ENCODE measurements at regions not wholly inside any gene's neighbourhood (a gene's known extent, or its start where the extent isn't known, plus 50 kb on each side); places are given as distances from the start of the nearest gene placed in this dataset.

DNA sequence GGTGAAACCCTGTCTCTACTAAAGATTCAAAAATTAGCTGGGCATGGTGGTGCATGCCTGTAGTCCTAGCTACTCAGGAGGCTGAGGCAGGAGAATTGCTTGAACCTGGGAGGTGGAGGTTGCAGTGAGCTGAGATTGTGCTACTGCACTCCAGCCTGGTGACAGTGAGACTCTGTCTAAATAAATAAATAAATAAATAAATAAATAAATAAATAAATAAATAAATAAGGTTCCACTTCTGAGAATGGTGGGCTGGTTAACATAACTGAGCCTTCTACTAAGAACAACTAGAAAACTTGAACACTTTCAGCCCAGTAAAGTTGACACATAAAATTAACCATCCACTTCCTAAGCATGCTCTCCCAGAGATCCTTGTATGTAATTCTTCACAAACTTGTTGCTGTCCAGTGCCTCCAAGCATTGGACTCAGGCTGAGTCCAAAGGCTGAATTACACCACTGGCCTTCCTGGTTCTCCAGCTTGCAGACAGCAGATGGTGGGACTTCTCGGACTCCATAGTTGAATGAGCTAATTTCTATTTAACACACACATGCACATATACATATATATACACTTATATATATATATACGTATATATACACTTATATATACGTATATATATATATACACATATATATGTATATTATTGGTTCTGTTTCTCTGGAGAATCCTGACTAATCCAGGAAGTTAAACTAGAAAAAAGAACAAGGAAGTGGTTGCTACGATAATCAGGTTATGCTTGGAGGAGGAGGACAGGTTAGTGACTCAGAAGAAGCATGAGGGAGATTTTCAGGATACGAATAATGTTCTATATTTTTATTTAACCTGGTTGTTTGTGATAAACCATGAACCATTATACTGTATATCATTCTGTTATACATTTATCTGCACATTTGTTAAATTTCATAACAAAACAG is 348.8 kb downstream of the METTL4 start:
- Histone ChIP-seq H3K9me3 (ENCODE audit: control insufficient read depth in 1 of 2, insufficient read depth in 1 of 2, low read length in 2 of 2) (no peaks in the 10 kb centered on the region), H3K4me3 (ENCODE audit: low read length) (no peak overlapping the region), H3K27ac (ENCODE audit: low read depth in 1 of 2, low read length in 2 of 2) (no peak overlapping the region), H3K4me1 (ENCODE audit: insufficient read depth, low read length) (no peaks in the 10 kb centered on the region), H3K27me3 (ENCODE audit: control insufficient read depth in 1 of 2, insufficient read depth in 2 of 2, low read length in 2 of 2) (peaks cover 0 to 3% of the 10 kb centered on the region in 2 experiments), H3K36me3 (ENCODE audit: insufficient read depth, low read length) (no peaks in the 10 kb centered on the region)
- Mint-ChIP-seq H3K9me3 (no peaks in the 10 kb centered on the region), H3K4me1 (ENCODE audit: low read depth) (no peaks in the 10 kb centered on the region), H3K36me3 (ENCODE audit: low read depth) (no peaks in the 10 kb centered on the region), H3K27ac (no peak overlapping the region), H3K27me3 (peaks cover 24% of the 10 kb centered on the region), H3K4me3 (no peak overlapping the region)
- TF ChIP-seq, protein P1, sequence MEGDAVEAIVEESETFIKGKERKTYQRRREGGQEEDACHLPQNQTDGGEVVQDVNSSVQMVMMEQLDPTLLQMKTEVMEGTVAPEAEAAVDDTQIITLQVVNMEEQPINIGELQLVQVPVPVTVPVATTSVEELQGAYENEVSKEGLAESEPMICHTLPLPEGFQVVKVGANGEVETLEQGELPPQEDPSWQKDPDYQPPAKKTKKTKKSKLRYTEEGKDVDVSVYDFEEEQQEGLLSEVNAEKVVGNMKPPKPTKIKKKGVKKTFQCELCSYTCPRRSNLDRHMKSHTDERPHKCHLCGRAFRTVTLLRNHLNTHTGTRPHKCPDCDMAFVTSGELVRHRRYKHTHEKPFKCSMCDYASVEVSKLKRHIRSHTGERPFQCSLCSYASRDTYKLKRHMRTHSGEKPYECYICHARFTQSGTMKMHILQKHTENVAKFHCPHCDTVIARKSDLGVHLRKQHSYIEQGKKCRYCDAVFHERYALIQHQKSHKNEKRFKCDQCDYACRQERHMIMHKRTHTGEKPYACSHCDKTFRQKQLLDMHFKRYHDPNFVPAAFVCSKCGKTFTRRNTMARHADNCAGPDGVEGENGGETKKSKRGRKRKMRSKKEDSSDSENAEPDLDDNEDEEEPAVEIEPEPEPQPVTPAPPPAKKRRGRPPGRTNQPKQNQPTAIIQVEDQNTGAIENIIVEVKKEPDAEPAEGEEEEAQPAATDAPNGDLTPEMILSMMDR (IDR thresholded peaks at IDR 0.05) = no peak
- ChIA-PET CTCF (no interaction called here), POLR2A (no interaction called here)
- DNase-seq (no peak), ATAC-seq (ENCODE audit: poor library complexity) (no peak)
- intact Hi-C loops (cut with DNase I, micrococcal nuclease) = no loop called here

DNA sequence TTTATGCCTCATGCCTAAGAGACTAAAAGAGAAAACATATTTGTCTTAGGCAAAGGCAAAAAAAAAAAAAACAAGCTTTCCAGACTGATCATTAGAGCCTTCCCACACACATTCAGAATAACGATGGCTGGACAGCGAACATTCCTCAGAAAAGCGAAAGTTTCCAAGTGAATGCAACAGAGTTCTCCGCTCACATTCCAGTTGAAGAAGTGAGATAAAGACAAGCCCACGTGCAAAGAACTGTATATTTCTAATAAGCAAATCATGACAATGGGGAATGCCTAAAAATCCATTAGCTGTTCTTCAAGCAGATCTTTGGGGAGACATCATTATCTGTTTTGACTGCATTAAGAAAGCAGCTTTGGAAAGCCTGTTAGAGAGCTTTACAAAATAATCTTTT is 347.9 kb downstream of the METTL4 start:
- H3K4me1 Mint-ChIP-seq (ENCODE audit: low read depth) = no peaks in the 10 kb centered on the region
- H3K27me3 ChIP-seq (ENCODE audit: control insufficient read depth in 1 of 2, insufficient read depth in 2 of 2, low read length in 2 of 2) = peaks cover 0 to 5% of the 10 kb centered on the region in 2 experiments

DNA sequence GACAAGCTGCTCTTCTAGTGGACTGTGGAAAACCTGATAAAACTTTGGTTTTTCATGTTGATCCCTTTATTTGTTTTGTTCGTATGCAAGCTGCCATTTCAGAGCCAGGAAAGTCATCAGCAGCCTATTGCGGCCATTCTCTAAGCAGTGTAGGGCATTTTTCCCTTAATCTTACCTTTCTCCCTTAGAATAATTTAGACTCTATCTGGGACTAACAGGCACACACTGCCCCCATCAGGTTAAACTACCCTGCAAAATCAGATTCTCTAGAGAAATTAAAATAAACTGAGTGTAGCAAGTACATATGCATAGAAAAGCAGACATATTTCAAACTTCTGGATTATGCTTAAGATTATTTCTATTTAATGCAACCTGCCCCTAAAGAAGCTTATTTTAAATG is 347.5 kb downstream of the METTL4 start:
- Mint-ChIP-seq H3K27ac (no peak overlapping the region), H3K4me1 (ENCODE audit: low read depth) (no peaks in the 10 kb centered on the region), H3K27me3 (peaks cover 20% of the 10 kb centered on the region), H3K36me3 (ENCODE audit: low read depth) (no peaks in the 10 kb centered on the region), H3K9me3 (no peaks in the 10 kb centered on the region), H3K4me3 (no peak overlapping the region)
- Histone ChIP-seq H3K4me3 (ENCODE audit: low read length) (no peak overlapping the region), H3K9me3 (ENCODE audit: control insufficient read depth in 1 of 2, insufficient read depth in 1 of 2, low read length in 2 of 2) (no peaks in the 10 kb centered on the region), H3K4me1 (ENCODE audit: insufficient read depth, low read length) (no peaks in the 10 kb centered on the region), H3K27ac (ENCODE audit: low read depth in 1 of 2, low read length in 2 of 2) (no peak overlapping the region), H3K36me3 (ENCODE audit: insufficient read depth, low read length) (no peaks in the 10 kb centered on the region), H3K27me3 (ENCODE audit: control insufficient read depth in 1 of 2, insufficient read depth in 2 of 2, low read length in 2 of 2) (peaks cover 0 to 5% of the 10 kb centered on the region in 2 experiments)
- ATAC-seq (ENCODE audit: poor library complexity) (no peak), DNase-seq (no peak)
- POLR2A ChIA-PET = no interaction called here
- TF ChIP-seq, protein P1 (IDR thresholded peaks at IDR 0.05) = no peak
- intact Hi-C loops (cut with DNase I, micrococcal nuclease) = no loop called here
- CTCF ChIA-PET = interaction anchor here (1.0 kb wide), 1 partner anchor 36 kb away, joined by 3 read pairs; no protein-coding TSS in a partner anchor

More for the DNA sequence above, 347.9 kb downstream of the METTL4 start:
- ChIA-PET POLR2A (no interaction called here), CTCF (interaction anchor here (1.0 kb wide), 1 partner anchor 36 kb away, joined by 3 read pairs; no protein-coding TSS in a partner anchor)
- H3K4me1 ChIP-seq (ENCODE audit: insufficient read depth, low read length) = no peaks in the 10 kb centered on the region
- TF ChIP-seq, protein P1 (IDR thresholded peaks at IDR 0.05) = no peak
- DNase-seq (no peak), ATAC-seq (ENCODE audit: poor library complexity) (no peak)
- H3K36me3 ChIP-seq (ENCODE audit: insufficient read depth, low read length) = no peaks in the 10 kb centered on the region
- Mint-ChIP-seq H3K9me3 (no peaks in the 10 kb centered on the region), H3K4me3 (no peak overlapping the region), H3K27me3 (peaks cover 20% of the 10 kb centered on the region), H3K36me3 (ENCODE audit: low read depth) (no peaks in the 10 kb centered on the region), H3K27ac (no peak overlapping the region)
- H3K27ac ChIP-seq (ENCODE audit: low read depth in 1 of 2, low read length in 2 of 2) = no peak overlapping the region
- intact Hi-C loops (cut with DNase I, micrococcal nuclease) = no loop called here
- no peaks in the 10 kb centered on the region for H3K9me3 ChIP-seq (ENCODE audit: control insufficient read depth in 1 of 2, insufficient read depth in 1 of 2, low read length in 2 of 2)
- no peak overlapping the region for H3K4me3 ChIP-seq (ENCODE audit: low read length)
